ENCODE measurements at regions not wholly inside any gene's neighbourhood (a gene's known extent, or its start where the extent isn't known, plus 50 kb on each side); places are given as distances from the start of the nearest gene placed in this dataset.

DNA sequence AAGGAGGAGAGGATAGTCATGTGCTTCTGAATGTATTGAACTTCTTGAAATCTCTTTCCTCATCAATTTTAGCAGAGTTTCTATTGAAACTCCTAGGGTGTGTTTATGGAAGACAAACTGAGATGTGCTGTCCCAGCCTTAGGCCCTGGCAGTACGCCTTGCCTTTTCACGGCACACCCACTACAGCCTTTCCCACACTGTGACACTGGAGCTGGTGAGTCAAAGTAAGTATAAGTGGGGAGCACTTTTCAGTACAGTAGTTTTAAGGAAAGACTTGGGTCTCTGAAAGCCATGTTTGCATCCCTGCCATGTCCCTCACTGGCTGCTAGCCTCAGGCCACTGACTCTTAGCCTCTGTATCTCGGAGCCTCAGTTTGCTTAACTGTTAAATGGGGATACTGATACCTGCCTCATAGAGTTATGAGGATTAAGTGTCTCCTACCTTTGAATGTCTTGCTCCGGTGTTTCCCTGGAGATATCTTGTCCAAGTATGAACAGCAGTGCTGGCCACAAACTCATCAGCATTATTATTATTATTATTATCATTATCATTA lies 144.7 kb upstream of the CRHR1 start:
- no peak for TF ChIP-seq CREB1 (IDR thresholded peaks at IDR 0.05; ENCODE audit: low read depth)
- TF ChIP-seq TAF1 (IDR thresholded peaks at IDR 0.05; ENCODE audit: low read depth), result no peak
- no peak for TF ChIP-seq NFIC (IDR thresholded peaks at IDR 0.05)
- TF ChIP-seq TEAD4 (IDR thresholded peaks at IDR 0.05), result no peak
- TF ChIP-seq, protein P1, sequence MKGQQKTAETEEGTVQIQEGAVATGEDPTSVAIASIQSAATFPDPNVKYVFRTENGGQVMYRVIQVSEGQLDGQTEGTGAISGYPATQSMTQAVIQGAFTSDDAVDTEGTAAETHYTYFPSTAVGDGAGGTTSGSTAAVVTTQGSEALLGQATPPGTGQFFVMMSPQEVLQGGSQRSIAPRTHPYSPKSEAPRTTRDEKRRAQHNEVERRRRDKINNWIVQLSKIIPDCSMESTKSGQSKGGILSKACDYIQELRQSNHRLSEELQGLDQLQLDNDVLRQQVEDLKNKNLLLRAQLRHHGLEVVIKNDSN (IDR thresholded peaks at IDR 0.05), result no peak
- TF ChIP-seq EP300 (IDR thresholded peaks at IDR 0.05; ENCODE audit: borderline replicate concordance), result no peak
- TF ChIP-seq, protein P2, sequence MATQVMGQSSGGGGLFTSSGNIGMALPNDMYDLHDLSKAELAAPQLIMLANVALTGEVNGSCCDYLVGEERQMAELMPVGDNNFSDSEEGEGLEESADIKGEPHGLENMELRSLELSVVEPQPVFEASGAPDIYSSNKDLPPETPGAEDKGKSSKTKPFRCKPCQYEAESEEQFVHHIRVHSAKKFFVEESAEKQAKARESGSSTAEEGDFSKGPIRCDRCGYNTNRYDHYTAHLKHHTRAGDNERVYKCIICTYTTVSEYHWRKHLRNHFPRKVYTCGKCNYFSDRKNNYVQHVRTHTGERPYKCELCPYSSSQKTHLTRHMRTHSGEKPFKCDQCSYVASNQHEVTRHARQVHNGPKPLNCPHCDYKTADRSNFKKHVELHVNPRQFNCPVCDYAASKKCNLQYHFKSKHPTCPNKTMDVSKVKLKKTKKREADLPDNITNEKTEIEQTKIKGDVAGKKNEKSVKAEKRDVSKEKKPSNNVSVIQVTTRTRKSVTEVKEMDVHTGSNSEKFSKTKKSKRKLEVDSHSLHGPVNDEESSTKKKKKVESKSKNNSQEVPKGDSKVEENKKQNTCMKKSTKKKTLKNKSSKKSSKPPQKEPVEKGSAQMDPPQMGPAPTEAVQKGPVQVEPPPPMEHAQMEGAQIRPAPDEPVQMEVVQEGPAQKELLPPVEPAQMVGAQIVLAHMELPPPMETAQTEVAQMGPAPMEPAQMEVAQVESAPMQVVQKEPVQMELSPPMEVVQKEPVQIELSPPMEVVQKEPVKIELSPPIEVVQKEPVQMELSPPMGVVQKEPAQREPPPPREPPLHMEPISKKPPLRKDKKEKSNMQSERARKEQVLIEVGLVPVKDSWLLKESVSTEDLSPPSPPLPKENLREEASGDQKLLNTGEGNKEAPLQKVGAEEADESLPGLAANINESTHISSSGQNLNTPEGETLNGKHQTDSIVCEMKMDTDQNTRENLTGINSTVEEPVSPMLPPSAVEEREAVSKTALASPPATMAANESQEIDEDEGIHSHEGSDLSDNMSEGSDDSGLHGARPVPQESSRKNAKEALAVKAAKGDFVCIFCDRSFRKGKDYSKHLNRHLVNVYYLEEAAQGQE (IDR thresholded peaks at IDR 0.05; ENCODE audit: low read depth), result no peak
- TF ChIP-seq, protein P3, sequence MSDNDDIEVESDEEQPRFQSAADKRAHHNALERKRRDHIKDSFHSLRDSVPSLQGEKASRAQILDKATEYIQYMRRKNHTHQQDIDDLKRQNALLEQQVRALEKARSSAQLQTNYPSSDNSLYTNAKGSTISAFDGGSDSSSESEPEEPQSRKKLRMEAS (IDR thresholded peaks at IDR 0.05), result no peak
- no peak for TF ChIP-seq YY1 (IDR thresholded peaks at IDR 0.05; ENCODE audit: low read depth)
- no peak for TF ChIP-seq RAD21 (IDR thresholded peaks at IDR 0.05; ENCODE audit: low read depth)
- no peak for TF ChIP-seq CEBPB (IDR thresholded peaks at IDR 0.05)
